Nephron (organoid): ENCODE measurements at regions not wholly inside any gene's neighbourhood (a gene's known extent, or its start where the extent isn't known, plus 50 kb on each side); places are given as distances from the start of the nearest gene placed in this dataset.

ENCODE experiments used
- H3K27ac Mint-ChIP-seq, 3 experiments: 2 replicates each; pipeline ENCODE4 v1.8.0; 2020; ENCODE audit warnings: mixed read lengths in 3 of 3, mild to moderate bottlenecking in 2 of 3, moderate library complexity in 1 of 3
- H3K27me3 Mint-ChIP-seq: 2 replicates; pipeline ENCODE4 v1.8.0; 2021; ENCODE audit warnings: low read depth, mild to moderate bottlenecking, moderate library complexity, mixed read lengths
- H3K36me3 Mint-ChIP-seq: 2 replicates; pipeline ENCODE4 v1.8.0; 2020; ENCODE audit warnings: low read depth, mixed read lengths
- H3K4me1 Mint-ChIP-seq: 2 replicates; pipeline ENCODE4 v1.8.0; 2020; ENCODE audit warnings: mixed read lengths
- H3K4me3 Mint-ChIP-seq, 3 experiments: 2 replicates each; pipeline ENCODE4 v1.8.0; 2020; ENCODE audit warnings: mild to moderate bottlenecking in 3 of 3, mixed read lengths in 3 of 3, moderate library complexity in 2 of 3
- H3K9me3 Mint-ChIP-seq: 2 replicates; pipeline ENCODE4 v1.8.0; 2020; ENCODE audit warnings: mixed read lengths
- TF ChIP-seq, protein P1 (sequence below), 3 experiments: fragments of 200-600 bp; sonication (generic); IDR thresholded peaks; one replicate each; pipeline ENCODE4 v1.5.0; 2021; ENCODE audit warnings: antibody characterized with exemption in 3 of 3; ENCODE audit not compliant: unreplicated experiment in 3 of 3

DNA sequence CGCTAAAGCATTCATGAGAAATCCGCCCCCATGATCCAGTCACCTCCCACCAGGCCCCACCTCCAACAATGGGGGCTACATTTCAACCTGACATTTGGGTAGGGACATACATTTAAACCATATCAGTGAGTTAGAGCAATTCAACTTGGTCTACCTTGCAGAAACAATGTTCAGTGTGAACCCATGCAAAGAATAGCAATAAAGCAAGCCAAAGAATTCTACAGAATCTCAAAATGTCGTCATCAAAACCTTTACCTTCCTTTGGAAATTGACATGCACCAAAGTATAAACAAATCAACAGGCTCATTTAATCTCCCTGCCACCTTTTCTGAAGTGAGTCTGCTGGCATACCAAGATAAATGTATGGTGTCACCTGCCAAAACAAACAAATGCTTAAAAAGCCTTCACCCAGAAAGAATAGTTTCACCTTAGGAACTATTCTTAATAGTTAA lies 68.8 kb upstream of the ABLIM1 start:
- H3K4me1 Mint-ChIP-seq, result no peaks in the 10 kb centered on the region
- TF ChIP-seq, protein P1, sequence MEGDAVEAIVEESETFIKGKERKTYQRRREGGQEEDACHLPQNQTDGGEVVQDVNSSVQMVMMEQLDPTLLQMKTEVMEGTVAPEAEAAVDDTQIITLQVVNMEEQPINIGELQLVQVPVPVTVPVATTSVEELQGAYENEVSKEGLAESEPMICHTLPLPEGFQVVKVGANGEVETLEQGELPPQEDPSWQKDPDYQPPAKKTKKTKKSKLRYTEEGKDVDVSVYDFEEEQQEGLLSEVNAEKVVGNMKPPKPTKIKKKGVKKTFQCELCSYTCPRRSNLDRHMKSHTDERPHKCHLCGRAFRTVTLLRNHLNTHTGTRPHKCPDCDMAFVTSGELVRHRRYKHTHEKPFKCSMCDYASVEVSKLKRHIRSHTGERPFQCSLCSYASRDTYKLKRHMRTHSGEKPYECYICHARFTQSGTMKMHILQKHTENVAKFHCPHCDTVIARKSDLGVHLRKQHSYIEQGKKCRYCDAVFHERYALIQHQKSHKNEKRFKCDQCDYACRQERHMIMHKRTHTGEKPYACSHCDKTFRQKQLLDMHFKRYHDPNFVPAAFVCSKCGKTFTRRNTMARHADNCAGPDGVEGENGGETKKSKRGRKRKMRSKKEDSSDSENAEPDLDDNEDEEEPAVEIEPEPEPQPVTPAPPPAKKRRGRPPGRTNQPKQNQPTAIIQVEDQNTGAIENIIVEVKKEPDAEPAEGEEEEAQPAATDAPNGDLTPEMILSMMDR (IDR thresholded peaks at IDR 0.05; ENCODE audit: unreplicated experiment in 3 of 3), result no peak
- H3K36me3 Mint-ChIP-seq, result no peaks in the 10 kb centered on the region
- no peak overlapping the region for H3K4me3 Mint-ChIP-seq
- peaks cover 4% of the 10 kb centered on the region for H3K9me3 Mint-ChIP-seq
- no peak overlapping the region for H3K27ac Mint-ChIP-seq
- H3K27me3 Mint-ChIP-seq, result peaks cover 10% of the 10 kb centered on the region

DNA sequence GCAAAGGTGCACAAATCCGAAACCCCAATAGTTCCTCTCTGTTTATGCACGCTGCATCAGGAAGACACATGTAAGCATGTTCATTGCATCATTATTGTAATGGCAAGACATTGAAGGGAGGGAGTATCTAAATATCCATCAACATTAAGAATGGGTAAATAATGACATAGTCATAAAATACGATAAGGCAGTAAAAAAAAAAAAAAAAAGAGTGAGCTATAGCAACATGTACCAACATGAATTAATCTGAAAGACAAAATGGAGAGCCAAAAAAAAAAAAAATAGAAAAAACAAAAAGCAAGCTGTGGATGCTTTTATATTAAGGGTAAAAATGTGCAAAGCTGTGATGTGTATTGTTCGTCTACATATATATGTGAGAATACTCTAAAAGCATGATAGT lies 70.2 kb upstream of the ABLIM1 start:
- TF ChIP-seq, protein P1 (IDR thresholded peaks at IDR 0.05; ENCODE audit: unreplicated experiment in 3 of 3), result no peak
- peaks cover 4% of the 10 kb centered on the region for H3K9me3 Mint-ChIP-seq
- no peak overlapping the region for H3K27ac Mint-ChIP-seq
- H3K36me3 Mint-ChIP-seq, result no peaks in the 10 kb centered on the region
- peaks cover 5% of the 10 kb centered on the region for H3K27me3 Mint-ChIP-seq
- no peak overlapping the region for H3K4me3 Mint-ChIP-seq
- no peaks in the 10 kb centered on the region for H3K4me1 Mint-ChIP-seq

DNA sequence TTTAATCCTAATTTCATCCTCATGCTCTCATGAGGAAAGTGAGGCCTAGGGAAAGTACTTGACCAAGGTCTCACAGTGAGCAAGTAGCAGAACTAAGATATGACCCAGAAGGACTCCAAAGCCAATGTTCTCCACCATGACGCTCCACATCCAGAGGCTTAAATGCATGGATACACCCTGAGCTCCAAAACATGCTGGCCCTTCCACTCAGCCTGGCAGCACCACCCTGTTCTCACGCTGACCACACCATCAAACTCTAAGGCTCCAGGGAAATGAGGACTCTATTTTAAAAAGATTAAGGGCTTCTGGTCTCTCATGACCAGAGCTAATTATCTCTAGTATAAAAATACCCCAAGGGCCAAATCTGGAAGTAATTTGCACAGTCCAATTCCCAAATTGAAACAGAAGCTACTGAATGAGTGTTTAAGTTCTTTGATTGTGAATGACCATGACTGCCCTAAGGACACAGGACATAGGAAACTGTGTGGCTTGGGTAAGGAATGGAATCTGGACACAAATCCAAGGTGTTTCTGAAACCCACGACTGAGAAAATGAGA lies 71.1 kb upstream of the ABLIM1 start:
- TF ChIP-seq, protein P1 (IDR thresholded peaks at IDR 0.05; ENCODE audit: unreplicated experiment in 3 of 3), result no peak
- Mint-ChIP-seq H3K27me3 (peaks cover 8% of the 10 kb centered on the region), H3K36me3 (no peaks in the 10 kb centered on the region), H3K27ac (no peak overlapping the region), H3K9me3 (peaks cover 4% of the 10 kb centered on the region), H3K4me1 (no peaks in the 10 kb centered on the region), H3K4me3 (no peak overlapping the region)

DNA sequence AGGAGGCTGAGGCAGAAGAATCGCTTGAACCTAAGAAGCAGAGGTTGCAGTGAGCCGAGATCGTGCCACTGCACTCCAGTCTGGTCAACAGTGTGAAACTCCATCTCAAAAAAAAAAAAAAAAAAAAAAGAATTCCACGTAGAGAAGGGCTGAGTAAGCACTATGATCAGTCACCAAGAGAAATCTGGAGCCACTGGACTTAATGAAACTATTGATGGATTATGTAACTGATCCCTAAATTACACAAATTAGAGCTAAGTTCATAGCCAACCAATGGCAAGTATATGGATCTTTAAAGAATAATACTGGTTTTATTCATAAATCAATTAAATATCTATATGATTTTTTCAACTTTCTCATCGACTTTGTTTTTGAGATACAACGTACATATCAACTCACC lies 72.2 kb upstream of the ABLIM1 start:
- H3K4me1 Mint-ChIP-seq, result no peaks in the 10 kb centered on the region
- H3K27ac Mint-ChIP-seq, result no peak overlapping the region

DNA sequence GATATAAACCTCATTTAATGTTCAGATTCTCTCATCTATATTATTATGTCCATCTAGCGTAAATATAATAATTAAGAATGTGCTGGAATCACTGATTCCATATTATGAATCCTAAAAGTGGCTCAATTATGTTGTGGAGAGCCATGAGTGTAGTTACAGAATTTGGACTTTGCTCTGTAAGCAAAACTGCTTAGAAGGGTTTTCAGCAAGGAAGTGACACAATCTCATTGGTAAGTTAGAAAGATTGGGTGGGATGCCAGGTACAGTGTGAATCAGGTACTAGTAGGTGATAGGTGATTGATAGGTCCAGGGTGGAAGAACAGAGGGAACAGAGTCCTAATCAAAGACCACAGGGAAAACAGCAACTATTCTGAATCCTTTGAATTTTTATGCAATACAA lies 74.9 kb upstream of the ABLIM1 start:
- Mint-ChIP-seq H3K4me1 (no peaks in the 10 kb centered on the region), H3K27ac (no peak overlapping the region), H3K9me3 (peaks cover 2% of the 10 kb centered on the region), H3K36me3 (no peaks in the 10 kb centered on the region), H3K4me3 (no peak overlapping the region), H3K27me3 (peaks cover 11% of the 10 kb centered on the region)
- TF ChIP-seq, protein P1 (IDR thresholded peaks at IDR 0.05; ENCODE audit: unreplicated experiment in 3 of 3), result no peak

More for the DNA sequence above, 72.2 kb upstream of the ABLIM1 start:
- H3K27me3 Mint-ChIP-seq, result peaks cover 11% of the 10 kb centered on the region
- TF ChIP-seq, protein P1 (IDR thresholded peaks at IDR 0.05; ENCODE audit: unreplicated experiment in 3 of 3), result no peak
- H3K4me3 Mint-ChIP-seq, result no peak overlapping the region
- H3K36me3 Mint-ChIP-seq, result no peaks in the 10 kb centered on the region
- peaks cover 4% of the 10 kb centered on the region for H3K9me3 Mint-ChIP-seq

DNA sequence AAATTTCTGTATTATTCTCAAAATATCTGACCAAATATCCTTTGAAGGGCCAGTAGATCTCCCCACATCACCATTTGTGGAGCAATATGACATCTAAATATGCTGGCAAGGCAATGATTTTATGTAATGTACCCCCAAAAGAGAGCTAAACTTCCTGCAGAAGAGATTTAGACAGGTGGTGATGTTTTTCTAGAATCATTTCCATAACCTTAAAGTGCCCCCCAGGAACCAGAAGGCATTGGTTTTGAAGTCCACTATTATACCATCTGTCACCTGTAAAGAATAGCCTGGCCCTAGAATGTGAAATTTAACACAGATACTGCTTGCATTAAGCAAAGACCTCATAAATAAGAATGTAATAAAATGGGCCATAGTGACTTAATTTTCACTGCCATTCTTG lies 77.9 kb upstream of the ABLIM1 start:
- TF ChIP-seq, protein P1 (IDR thresholded peaks at IDR 0.05; ENCODE audit: unreplicated experiment in 3 of 3), result no peak

More for the DNA sequence above, 77.9 kb upstream of the ABLIM1 start:
- H3K9me3 Mint-ChIP-seq, result no peaks in the 10 kb centered on the region
- no peaks in the 10 kb centered on the region for H3K36me3 Mint-ChIP-seq
- peaks cover 7% of the 10 kb centered on the region for H3K27me3 Mint-ChIP-seq
- H3K4me3 Mint-ChIP-seq, result no peak overlapping the region
- H3K4me1 Mint-ChIP-seq, result no peaks in the 10 kb centered on the region
- H3K27ac Mint-ChIP-seq, result no peak overlapping the region
